HG03045 (cell line): ENCODE measurements at regions not wholly inside any gene's neighbourhood (a gene's known extent, or its start where the extent isn't known, plus 50 kb on each side); places are given as distances from the start of the nearest gene placed in this dataset.
"Not testable (repeated sequence)": the region's sequence is repeated elsewhere in the genome, so short reads cannot be mapped to it uniquely, and the experiment has no call there.

Experiments used
- ATAC-seq: cut with Tn5 transposase; IDR thresholded peaks from one replicate; pipeline ENCODE4 v1.9.1; 2021; ENCODE audit warnings: mild to moderate bottlenecking, moderate library complexity; ENCODE audit not compliant: unreplicated experiment

- ATAC-seq = no peak
Observed at GRCh38 chr5:105195765-105196164, 1633.2 kb upstream of the NUDT12 start.

- no peak for ATAC-seq
Observed at GRCh38 chr5:105172918-105173317, 1610.3 kb upstream of the NUDT12 start.

DNA sequence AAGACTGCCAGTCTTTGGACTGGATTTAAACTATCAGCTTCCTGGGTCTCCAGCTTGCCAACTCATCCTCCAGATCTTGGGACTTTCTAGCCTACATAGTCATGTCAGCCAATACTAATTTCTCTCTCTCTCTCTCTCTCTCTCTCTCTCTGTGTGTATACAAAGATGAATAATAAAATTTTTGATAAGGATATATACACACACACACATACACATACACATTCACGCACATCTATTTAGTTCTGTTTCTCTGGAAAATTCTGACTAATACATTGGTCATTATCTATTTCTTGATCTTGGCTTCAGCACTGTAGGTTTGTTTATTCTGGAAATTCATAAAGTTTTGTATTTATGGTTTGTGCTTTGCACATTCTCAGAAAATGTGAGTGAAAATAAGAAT lies 1606.2 kb upstream of the NUDT12 start:
- ATAC-seq = no peak

GRCh38 chr5:105167092-105167491 lies 1604.5 kb upstream of the NUDT12 start:
- ATAC-seq = no peak

DNA sequence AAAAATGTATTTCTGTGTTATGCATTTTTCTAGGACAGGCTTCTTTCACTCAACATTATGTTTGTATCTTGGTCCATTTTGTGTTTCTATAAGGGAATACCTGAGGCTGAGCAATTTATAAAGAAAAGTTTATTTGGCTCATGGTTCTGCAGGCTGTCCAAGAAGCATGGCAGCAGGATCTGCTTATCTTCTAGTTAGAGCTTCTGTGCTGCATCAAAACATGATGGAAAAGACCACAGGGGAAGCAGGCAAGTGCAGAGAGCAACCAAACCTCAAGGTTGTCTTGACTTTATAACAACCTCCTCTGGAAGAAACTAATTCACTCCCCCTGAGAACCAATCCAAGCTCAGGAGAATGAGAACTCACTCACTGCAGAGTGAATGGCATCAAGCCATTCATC lies 1601.0 kb upstream of the NUDT12 start:
- ATAC-seq = no peak

GRCh38 chr5:105162557-105162956 lies 1600.0 kb upstream of the NUDT12 start:
- not testable (repeated sequence) for ATAC-seq

GRCh38 chr5:105158526-105158925 lies 1595.9 kb upstream of the NUDT12 start:
- ATAC-seq = no peak

DNA sequence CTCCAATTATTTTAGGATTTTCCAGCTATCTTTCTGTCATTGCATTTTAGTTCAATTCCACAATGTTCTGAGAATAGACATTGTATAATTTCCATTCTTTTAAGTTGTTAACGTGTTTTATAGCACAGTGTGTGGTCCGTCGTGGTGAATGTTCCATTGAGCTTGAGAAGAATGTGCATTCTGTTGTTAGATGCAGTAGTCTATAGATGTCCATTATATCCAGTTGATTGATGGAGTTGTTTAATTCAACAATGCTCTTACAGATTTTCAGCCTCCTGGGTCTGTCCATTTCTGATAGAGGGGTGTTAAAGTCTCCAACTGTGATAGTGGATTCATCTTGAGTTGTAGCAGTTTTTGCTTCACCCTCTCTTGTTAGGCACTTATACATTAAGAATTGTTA lies 1587.7 kb upstream of the NUDT12 start:
- ATAC-seq = no peak

- ATAC-seq = no peak
Observed at GRCh38 chr5:105146867-105147266, 1584.3 kb upstream of the NUDT12 start.

DNA sequence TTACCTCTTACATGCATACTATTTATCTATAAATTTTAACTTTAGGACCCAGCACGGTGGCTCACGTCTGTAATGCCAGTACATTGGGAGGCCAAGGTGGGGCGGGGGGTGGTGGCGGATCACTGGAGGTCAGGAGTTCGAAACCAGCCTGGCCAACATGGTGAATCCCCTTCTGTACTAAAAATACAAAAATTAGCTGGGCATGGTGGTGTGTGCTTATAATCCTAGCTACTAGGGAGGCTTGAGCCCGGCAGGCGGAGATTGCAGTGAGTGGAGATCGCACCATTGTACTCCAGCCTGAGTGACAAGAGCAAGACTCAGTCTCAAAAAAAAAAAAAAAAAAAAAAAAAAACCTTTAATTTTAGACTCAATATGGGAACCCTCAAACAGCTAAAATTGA lies 1582.6 kb upstream of the NUDT12 start:
- ATAC-seq = no peak

GRCh38 chr5:105134328-105134727 lies 1571.7 kb upstream of the NUDT12 start:
- ATAC-seq = no peak

GRCh38 chr5:105133087-105133486 lies 1570.5 kb upstream of the NUDT12 start:
- ATAC-seq = no peak

DNA sequence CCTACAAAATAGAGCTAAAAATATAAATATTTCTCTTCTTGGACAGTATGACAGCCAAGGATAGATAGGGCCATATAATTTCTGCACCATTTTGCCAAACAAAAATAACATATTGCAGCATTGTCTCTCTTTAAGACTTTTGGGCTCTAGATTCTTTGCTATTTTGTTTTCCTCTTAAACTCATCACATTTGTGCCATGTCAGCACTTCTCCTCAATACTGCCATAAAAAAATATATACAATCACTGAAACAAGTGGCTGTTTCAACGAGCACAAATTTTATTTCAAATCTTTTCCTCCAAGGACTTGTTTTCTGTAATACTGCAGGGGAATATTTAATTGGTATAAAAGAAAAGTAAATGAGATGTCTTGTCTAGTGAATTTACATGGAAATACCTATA lies 1570.0 kb upstream of the NUDT12 start:
- no peak for ATAC-seq

- ATAC-seq = no peak
Observed at GRCh38 chr5:105131045-105131444, 1568.5 kb upstream of the NUDT12 start.

GRCh38 chr5:105101577-105101976 lies 1539.0 kb upstream of the NUDT12 start:
- ATAC-seq = no peak

GRCh38 chr5:105088961-105089360 lies 1526.4 kb upstream of the NUDT12 start:
- no peak for ATAC-seq

DNA sequence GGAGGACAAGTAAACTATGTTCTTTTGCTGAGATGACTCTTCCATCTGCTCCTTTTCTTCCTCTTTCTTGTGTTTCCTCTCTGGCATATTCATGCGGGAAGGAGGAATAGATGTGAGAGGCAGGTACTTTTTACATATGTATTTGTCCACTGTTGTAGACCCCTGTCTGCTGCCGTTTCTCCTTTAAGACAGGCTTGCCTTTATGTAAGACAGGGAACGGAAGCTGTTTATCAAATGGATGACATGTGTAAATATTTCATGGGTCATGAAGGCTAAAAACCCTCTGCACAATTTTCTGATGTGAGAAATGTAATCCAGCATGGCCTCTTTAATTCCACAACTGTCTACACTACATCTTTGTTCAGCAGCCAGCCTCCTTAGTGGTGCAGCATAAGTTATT lies 1525.5 kb upstream of the NUDT12 start:
- ATAC-seq = no peak

DNA sequence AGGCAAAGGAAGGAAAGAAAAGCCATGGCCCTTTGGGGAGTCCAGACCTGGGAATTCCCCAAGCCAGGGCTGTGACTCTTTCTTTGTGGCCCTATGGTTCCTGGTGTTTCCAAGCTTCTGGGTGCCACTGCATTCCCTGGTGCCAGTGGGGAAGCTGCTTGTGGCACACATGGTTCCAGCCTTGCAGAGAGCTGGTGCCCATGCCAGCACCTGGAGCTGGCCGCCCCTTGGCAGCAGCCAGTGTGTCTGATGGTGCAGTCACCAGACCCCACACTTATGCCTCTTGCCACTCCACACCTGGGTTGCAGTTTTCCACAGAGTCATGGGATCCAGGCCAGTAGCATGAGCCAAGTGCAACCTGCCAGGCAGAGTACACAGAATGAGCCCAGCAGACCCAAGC lies 1495.3 kb upstream of the NUDT12 start:
- no peak for ATAC-seq

GRCh38 chr5:105057001-105057436 lies 1494.4 kb upstream of the NUDT12 start:
- ATAC-seq = no peak

- no peak for ATAC-seq
Observed at GRCh38 chr5:105054406-105054805, 1491.8 kb upstream of the NUDT12 start.

- no peak for ATAC-seq
Observed at GRCh38 chr5:105042623-105043022, 1480.0 kb upstream of the NUDT12 start.

GRCh38 chr5:105036814-105037213 lies 1474.2 kb upstream of the NUDT12 start:
- ATAC-seq = not testable (repeated sequence)

- ATAC-seq = no peak
Observed at GRCh38 chr5:105034401-105034763, 1471.8 kb upstream of the NUDT12 start.
